ENCODE measurements at regions not wholly inside any gene's neighbourhood (a gene's known extent, or its start where the extent isn't known, plus 50 kb on each side); places are given as distances from the start of the nearest gene placed in this dataset.

DNA sequence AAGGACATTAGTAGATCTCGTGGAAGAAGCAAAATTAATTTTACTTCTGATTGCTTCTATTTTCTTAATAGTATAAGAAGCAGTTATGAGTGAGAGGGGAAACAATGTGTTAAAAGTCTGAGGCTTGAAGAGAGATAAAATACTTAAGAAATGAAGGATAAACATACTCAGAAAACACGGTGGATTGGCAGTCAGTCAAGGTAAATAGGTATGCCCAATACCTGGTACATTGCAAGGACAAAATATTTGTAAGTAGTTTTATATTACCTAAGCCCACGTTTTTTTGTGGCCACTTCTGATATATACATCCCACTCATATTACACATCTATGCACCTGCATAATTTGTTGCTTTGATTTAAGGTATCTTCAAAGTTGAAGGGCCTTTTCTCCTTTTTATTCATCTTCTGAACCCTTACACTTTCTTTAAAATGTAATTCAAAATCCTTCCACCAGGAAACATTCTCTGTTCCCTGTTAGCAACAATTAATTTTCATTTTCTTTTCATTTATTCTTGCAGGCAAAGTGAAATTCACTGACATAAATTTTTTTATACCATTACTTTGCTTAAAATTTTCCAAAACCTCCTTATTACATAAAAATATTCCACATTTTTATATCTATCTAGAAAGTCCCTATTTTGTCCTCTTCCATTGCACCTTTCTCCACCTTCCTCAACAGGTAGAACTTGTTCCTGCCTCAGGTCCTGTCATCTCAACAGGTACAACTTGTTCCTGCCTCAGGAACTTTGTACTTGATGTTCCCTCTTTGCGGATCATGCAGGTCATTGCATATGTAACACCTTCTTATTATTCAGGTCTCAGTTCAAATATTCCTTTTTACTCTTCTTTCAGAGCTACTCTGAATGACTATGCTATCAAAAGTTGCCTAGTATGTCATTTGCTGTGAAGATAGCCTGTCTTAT lies 755.7 kb upstream of the ALCAM start:
- no peak for DNase-seq

DNA sequence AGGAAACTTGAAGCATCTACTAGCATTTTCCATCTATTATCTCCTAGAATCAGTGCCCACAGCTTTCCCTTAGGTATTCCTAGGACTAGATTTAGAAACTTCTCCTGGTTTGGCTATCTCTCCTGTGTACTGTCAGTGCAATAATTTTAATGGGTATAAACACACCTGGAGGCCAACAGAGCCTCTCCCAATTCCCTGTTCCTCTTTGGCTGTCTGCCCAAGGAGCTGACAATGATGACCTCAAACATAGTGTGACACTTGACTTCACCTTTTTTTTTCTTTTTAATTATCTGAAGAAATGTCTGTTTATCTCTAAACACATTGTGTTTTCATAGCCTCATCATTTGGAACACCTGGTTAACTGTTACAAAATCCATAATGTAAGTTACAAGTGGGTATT lies 754.5 kb upstream of the ALCAM start:
- DNase-seq = no peak

DNA sequence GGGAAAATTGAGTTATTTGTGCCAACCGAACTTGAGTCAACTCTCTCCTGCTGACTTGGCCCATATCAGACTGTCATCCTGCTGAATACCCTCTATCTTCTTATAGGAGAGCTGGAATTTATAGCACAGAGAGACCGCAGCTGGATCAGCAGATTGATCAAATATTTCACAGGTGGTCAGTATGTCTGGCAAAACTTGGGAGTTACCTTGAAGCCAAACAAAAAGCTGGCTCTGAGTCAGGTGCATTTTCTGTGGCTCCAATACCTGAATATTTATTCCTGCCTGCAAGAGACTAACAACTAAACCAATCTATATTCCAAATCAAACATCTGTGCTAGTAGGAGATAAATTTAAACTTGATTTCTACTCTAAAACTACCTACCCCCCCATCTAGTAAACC lies 752.1 kb upstream of the ALCAM start:
- no peak for DNase-seq

DNA sequence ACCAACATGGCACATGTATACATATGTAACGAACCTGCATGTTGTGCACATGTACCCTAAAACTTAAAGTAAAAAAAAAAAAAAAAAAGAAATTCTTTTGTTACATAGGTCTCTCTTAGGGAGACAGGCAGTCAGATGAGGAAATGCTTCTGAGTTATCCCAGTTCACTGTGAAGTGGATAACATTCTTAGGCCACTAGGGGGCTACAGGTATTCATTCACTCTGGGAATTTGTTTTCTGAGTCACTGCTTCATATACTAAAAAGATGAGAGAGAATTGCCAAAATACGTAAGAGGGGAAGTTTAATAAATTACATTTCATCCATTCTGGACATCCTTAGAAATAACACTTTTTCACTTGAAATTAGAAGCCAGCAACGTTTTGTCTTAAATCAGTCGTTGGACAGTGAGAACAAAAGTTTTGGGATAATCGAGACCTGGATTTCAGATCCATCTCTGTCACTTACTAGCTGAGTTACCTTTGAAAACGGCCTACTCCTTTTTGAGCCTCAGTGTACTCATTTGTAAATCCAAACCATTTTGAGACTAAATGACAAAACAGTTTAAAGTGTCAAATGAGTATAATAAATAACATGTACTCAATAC lies 738.4 kb upstream of the ALCAM start:
- DNase-seq = peak; percentile 7

DNA sequence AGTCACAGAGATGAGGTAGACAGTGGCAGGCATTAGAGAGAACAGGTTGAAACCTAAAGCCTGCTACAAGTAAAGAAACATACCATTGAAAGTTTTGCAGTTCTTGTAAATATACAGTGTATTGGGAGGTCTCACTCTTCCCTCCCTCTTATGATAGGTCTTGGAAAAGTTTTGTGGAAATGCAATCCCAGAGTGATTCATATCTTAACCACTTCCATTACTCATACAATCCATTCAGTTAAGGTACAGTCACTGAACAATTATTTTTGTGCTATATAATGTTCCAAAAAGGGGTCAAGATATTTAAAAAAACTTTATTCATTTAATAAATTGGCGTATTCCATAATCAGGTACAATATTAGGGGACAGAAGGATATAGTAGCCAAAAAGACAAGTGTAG lies 737.7 kb upstream of the ALCAM start:
- DNase-seq = no peak

DNA sequence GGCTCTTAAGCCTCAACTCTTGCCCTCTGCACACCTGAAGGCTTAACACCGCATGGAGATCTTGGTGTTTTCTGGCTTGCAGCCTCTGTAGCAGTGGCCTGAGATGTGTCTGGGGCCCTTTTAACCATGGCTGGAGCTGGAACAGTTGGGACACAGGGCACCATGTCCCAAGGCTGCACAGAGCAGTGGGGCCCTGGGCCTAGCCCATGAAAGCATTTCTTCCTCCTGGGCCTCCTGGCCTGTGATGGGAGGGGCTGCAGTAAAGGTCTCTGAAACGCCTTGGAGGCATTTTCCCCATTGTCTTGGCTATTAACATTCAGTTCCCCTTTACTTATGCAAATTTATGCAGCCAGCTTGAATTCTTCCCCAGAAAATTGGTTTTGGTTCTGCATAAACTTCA lies 735.5 kb upstream of the ALCAM start:
- DNase-seq = no peak

DNA sequence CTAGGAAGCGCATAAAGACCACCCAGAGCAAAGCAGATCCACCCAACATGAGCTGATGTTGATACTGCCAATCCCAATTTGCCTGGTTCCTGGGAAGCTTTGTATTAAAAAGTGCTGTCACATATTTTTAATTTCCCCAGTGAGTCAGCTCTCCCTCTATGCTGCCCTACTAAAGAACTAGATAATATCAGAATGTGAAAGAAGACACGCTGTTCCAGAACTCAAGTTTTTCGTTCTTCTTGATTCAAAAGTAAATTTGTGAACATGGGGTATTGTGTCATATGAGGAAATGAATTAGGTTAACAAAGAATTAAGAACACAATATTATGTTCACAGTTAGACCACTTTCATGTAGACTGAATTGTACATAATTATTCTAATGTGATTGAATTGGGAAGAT lies 734.2 kb upstream of the ALCAM start:
- no peak for DNase-seq

DNA sequence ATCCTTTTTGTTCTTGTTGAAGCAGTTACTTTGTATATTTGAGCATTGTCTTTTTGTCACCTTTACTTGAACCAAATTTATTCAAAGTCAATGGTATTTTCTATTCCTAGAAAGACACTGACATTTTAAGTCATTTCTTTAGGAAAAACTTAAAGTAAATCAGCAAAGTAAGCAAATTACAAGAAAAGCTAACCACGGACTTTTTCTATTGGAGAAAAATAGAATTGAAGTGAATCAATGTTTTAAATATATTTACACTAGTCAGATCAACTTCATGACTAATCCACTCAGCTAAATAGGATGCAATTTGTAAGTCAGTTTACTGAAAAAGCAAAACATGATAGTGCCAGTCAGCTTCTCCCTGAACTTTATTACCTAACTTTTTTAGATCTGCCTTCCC lies 733.8 kb upstream of the ALCAM start:
- DNase-seq = no peak

DNA sequence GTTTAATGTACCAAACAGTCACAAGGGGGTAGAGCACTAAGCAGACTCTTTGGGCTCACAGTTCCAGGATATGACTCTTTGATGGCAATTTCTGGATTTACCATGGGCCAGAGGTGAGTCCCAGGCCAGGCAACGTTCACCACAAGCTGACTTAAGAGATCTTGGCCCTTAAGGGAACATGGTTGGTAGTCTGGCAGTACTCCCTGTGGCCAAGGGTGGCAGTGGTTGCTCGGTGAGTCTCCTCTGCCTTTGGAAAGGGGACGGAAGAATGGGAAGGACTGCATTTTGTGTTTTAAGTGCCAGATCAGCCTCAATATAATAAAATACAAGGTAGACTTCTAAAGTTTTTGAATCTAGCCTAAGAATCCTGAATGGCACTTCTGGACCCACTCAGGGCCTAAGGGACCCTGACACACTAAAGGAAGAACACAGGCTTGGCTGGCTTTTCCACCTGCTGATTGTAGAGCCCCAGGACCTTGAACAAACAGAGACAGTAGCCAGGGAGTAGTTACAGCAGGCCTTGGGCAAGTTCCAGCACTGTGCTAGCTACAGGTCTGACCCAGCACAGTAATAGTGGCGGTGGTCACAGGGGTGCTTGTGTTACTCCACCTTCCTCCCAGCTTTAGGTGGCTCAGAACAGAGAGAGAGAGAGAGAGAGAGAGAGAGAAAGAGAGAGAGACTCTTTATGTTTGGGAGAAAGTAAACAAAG lies 730.7 kb upstream of the ALCAM start:
- DNase-seq = no peak

DNA sequence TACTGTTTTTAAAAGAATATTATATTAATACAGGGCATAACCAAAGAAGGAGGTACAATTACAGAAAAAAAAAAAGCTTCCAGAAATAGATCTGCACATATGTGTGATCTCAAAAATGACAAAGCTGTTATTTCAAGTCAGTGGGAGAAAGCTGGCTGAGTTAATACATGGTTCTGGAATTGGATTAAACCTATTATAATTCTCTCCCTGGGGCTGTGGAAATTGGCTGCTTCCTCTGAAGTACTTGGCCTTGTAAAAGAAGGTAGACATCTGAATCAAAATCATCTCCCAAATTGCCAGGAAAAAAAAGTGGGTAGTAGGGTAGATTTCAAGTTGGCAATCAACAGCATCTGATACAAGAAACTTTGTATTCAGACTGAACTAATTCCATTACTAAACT lies 723.9 kb upstream of the ALCAM start:
- no peak for DNase-seq

DNA sequence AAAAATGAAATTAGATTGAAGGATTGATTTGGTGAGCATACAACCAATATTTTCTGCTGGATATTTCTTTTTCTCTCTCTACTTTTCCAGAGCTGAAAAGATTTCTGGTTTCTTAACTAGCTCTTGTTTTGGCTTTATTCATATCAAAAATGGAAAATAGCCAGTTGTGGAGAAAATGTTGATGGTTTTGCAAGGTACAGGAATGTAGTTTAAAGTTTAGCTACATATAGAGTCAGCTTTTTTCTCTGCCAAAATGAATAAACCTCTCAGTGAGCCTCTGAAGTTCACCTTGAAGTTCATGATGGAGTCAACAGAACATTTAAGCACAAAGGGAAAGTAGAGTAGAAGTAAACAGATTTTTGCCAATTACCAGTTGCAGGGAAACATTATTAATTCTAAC lies 720.5 kb upstream of the ALCAM start:
- no peak for DNase-seq

DNA sequence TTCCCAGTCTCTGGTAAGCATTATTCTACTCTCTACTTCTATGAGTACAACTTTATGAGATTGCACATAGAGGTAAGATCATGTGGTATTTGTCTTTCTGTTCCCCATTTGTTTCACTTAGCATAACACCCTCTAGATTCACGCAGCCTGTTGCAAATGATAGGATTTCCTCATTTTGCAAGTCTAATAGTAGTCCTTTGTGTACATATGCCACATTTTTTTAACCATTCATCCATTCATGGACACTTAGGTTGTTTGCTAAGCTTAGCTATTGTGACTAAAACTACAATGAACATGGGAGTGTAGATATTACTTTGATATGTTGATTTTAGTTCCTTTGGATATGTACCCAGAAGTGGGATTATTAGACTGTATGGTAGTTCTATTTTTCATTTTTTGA lies 717.9 kb upstream of the ALCAM start:
- no peak for DNase-seq

DNA sequence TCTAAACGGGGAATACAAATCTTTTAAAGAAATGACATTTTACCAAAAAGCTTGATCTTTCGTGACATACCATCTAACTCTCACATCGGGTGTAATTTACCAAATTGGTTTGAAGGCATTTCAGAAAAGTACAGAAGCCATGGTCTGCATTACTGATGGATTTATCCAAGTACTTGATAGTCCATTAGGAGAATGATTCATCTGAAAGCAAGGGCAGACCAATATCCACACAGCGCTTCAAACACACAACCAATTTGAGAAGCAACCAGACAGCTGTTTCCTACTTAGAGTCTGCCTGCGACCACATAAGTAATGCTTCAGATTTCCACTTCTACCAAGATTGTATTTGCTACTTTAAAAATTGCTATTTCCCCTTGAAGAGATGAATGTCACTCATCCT lies 697.6 kb upstream of the ALCAM start:
- no peak for DNase-seq

DNA sequence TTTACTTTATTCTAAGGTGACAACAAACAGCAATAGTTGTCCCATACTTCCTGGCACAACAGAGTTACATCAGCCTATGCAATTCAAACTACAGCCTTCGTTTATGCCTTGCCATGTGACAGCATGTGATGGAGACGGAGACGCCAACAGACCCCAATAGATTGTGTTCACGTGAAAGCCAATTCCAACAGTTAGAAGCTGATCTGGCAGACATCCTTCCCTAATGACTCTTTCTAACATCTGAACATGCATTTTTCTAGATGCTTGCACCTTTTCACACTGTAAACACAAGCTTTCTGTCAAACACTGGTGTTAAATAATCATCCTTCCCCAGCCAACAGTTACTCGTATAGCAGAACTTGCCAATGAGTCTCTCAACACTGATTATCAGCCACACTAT lies 694.4 kb upstream of the ALCAM start:
- DNase-seq = no peak

DNA sequence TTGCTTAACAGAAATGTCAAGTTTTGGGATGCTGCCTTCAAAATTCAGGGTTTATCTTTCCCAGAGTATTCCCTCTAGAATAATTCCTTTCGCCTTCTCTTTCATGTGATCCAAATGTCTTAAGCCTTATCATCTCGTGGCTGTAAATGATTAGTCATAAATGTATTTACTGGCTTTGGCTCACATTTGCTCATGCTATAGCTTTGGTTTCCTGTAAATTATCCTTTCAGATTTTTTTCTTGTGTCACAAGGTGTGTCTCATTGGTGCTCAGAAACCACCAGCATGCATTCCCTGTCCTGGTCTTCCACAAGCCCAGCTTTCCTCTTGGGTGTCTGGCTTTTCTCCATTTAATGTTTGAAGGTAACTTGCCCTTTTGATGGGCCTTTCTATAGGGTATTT lies 692.7 kb upstream of the ALCAM start:
- no peak for DNase-seq

DNA sequence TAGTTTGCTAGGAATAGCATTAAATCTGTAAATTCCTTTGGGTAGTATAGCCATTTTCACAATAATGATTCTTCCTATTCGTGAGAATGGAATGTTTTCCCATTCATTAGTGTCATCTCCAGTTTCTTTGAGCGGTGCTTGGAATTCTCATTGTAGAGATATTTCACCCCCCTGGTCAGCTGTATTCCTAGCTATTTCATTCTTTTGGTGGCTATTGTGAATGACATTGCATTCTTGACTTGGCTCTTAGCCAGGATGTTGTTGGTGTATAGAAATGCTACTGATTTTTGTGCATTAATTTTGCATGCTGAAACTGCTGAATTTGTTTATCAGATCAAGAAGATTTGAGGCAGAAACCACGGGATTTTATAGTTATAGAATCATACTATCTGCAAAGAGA lies 690.5 kb upstream of the ALCAM start:
- DNase-seq = no peak

DNA sequence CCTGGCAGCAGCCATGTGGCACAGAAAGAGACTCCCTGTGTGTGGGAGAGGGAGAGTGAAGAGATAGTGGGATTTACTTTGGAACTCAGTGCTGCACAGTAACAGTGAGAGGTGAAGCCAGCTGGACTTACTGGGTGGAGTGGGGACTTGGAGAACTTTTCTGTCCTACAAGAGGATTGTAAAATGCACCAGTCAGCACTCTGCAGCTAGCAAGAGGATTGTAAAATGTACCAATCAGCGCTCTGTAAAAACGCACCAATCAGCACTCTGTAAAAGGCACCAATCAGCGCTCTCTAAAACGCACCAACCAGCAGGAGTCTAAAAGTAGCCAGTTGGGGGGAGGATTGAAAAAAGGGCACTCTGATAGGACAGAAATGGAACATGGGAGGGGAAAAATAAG lies 688.8 kb upstream of the ALCAM start:
- no peak for DNase-seq

DNA sequence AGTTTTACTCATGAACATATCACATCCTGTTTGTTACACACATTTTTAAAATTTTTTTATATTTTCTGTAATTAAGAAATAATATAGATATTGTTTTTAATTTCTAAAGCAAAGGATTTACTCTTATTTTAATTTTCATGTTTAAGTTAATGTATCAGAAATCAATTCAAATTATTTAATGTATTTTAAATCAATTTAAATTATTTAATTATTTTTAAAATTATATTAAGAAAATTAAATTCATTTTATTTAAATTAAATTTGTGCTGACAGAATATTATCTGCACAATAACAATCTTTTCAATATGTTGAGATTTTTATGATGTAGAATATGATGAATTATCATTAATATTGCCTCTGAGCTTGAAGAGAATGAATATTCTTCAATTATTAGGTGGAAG lies 681.2 kb upstream of the ALCAM start:
- no peak for DNase-seq

DNA sequence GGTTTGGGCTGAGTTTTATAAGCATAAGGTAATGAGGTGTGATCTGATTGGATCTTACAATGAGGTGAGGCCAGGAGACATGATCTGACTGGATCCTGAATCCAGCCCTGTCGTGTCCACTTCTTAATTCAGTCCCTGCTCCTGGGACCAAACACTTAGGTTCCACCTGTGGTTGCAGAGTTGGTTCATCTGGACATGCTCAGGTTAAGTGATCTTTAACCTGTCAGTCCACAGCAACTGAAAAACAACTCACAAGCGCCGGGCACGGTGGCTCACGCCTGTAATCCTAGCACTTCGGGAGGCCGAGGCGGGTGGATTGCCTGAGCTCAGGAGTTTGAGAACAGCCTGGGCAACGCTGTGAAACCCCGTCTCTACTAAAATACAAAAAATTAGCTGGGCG lies 679.3 kb upstream of the ALCAM start:
- DNase-seq = no peak

DNA sequence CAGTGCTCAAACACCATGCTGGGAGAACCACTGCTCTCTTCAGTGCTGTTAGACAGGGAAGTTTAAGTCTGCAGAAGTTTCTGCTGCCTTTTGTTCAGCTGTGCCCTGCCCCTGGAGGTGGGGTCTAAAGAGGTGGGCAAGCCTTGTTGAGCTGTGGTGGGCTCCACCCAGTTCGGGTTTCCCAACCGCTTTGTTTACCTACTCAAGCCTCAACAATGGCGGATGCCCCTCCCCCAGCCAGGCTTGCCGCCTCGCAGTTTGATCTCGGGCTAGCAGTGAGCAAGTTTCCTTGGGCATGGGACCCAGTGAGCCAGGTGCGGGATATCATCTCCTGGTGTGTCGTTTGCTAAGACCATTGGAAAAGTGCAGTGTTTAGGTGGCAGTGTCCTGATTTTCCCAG lies 670.2 kb upstream of the ALCAM start:
- DNase-seq = no peak

DNA sequence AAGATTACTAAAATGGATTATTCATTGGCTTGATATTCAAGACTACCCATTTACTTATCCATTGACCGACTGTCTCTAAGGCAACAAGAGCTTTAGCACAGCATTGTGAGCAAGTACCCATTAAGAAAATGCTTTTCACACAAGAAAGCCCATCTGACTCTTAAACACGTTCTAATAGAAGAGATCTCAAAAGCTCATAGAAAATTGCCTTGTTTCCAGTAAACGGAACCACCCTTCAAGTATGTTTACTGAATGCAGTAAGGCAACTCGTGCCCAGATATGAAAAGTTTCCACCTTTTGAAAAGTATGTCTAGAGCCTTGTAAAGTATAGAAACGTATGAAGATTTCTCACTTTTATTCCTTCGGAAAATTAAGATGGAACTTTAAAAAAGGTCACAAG lies 655.3 kb upstream of the ALCAM start:
- DNase-seq = no peak

DNA sequence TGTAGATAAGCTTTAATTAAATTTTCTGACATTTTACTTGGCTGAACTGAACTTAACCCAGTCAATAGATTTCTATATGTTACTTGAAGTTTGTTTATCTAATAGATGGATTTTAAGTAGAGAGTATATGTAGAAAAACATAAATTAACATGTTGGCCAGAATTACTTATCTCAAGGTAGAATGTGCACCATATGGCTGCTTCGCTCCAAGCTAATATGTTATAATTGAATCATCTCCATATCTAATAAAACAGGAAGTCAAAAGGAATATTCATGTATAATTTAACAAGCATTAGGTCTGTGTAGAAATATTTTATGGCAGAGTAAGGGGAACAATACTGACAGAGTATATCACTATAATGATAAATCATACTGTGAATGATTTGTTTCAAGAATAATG lies 650.7 kb upstream of the ALCAM start:
- DNase-seq = no peak

DNA sequence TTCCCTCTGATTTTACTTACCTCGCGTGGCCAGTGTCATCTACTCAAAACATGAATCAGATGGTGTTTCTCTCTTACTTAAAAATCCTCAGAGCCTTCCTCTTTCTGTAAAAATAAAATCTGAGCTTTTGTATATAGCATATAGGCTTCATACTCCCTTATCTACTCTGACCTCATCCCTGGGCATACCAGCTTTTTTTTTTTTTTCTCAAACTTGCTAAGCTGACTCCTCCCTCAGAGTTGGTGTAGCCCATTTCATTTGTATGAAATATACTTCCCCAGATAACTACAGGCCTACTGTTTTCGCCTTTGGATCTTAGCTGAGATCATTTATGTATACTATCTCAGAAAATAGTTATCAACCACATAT lies 648.9 kb upstream of the ALCAM start:
- no peak for DNase-seq

DNA sequence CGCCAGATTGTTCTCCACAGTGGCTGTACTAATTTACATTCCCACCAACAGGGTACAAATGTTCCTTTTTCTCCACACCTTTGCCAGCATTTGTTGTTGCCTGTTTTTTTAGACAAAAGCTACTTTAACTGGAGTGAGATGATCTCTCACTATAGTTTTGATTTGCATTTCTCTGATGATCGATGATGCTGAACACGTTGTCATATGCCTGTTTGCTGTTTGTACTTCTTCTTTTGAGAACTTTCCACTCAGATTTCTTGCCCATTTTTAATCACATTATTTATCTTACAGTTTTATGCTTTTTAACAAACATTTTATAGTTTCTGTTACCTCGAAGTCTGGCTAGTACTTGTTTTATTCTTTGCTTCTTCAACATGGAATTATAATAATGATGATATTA lies 643.7 kb upstream of the ALCAM start:
- DNase-seq = no peak
